ENCODE measurements at regions not wholly inside any gene's neighbourhood (a gene's known extent, or its start where the extent isn't known, plus 50 kb on each side); places are given as distances from the start of the nearest gene placed in this dataset.

GRCh38 chr2:166802475-166802874 lies 85.8 kb upstream of the XIRP2 start:
- no peak overlapping the region for H3K27ac ChIP-seq (replicated peaks)
- H3K27me3 ChIP-seq (ENCODE audit: insufficient read depth, poor library complexity, severe bottlenecking), result no peaks in the 10 kb centered on the region
- no peak overlapping the region for H3K4me3 ChIP-seq (replicated peaks; ENCODE audit: insufficient read depth, low read length)
- no peak for DNase-seq (ENCODE audit: low read depth in 1 of 2, low spot score in 1 of 2)
- TF ChIP-seq CTCF (IDR thresholded peaks at IDR 0.05; ENCODE audit: insufficient read depth, low read length) (no peak), SPI1 (IDR thresholded peaks at IDR 0.05; ENCODE audit: borderline replicate concordance, low read depth) (no peak), GABPA (IDR thresholded peaks at IDR 0.05; ENCODE audit: low read depth) (no peak), REST (IDR thresholded peaks at IDR 0.05; ENCODE audit: insufficient replicate concordance, low read depth) (no peak), POLR2AphosphoS5 (IDR thresholded peaks at IDR 0.05; ENCODE audit: low read depth) (no peak)

GRCh38 chr2:166792808-166793207 lies 95.5 kb upstream of the XIRP2 start:
- Histone ChIP-seq H3K4me3 (replicated peaks; ENCODE audit: insufficient read depth, low read length) (no peak overlapping the region), H3K27me3 (ENCODE audit: insufficient read depth, poor library complexity, severe bottlenecking) (no peaks in the 10 kb centered on the region), H3K27ac (replicated peaks) (no peak overlapping the region)
- DNase-seq (ENCODE audit: low read depth in 1 of 2, low spot score in 1 of 2), result no peak
- TF ChIP-seq REST (IDR thresholded peaks at IDR 0.05; ENCODE audit: insufficient replicate concordance, low read depth) (no peak), POLR2AphosphoS5 (IDR thresholded peaks at IDR 0.05; ENCODE audit: low read depth) (no peak)

GRCh38 chr2:166786707-166787106 lies 101.6 kb upstream of the XIRP2 start:
- no peak overlapping the region for H3K27ac ChIP-seq (replicated peaks)
- no peak for DNase-seq (ENCODE audit: low read depth in 1 of 2, low spot score in 1 of 2)
- no peak for TF ChIP-seq REST (IDR thresholded peaks at IDR 0.05; ENCODE audit: insufficient replicate concordance, low read depth)
- TF ChIP-seq POLR2AphosphoS5 (IDR thresholded peaks at IDR 0.05; ENCODE audit: low read depth), result no peak
- TF ChIP-seq GABPA (IDR thresholded peaks at IDR 0.05; ENCODE audit: low read depth), result no peak
- TF ChIP-seq SPI1 (IDR thresholded peaks at IDR 0.05; ENCODE audit: borderline replicate concordance, low read depth), result no peak
- TF ChIP-seq CTCF (IDR thresholded peaks at IDR 0.05; ENCODE audit: insufficient read depth, low read length), result no peak
- H3K27me3 ChIP-seq (ENCODE audit: insufficient read depth, poor library complexity, severe bottlenecking), result no peaks in the 10 kb centered on the region
- H3K4me3 ChIP-seq (replicated peaks; ENCODE audit: insufficient read depth, low read length), result no peak overlapping the region

Data from HL-60 (cell line).